ENCODE measurements at regions not wholly inside any gene's neighbourhood (a gene's known extent, or its start where the extent isn't known, plus 50 kb on each side); places are given as distances from the start of the nearest gene placed in this dataset.

GRCh38 chr11:32316858-32317642 lies 118.3 kb downstream of the WT1 start:
- H3K27ac Mint-ChIP-seq, result no peak overlapping the region
- no peaks in the 10 kb centered on the region for H3K9me3 Mint-ChIP-seq
- H3K4me3 Mint-ChIP-seq (ENCODE audit: low read depth), result no peak overlapping the region
- DNase-seq (ENCODE audit: low spot score), result no peak
- H3K27me3 Mint-ChIP-seq (ENCODE audit: low read depth), result peaks cover 7% of the 10 kb centered on the region
- intact Hi-C loops (cut with micrococcal nuclease), result no loop called here
- H3K4me1 Mint-ChIP-seq (ENCODE audit: low read depth), result peaks cover 7% of the 10 kb centered on the region
- H3K36me3 Mint-ChIP-seq (ENCODE audit: low read depth), result no peaks in the 10 kb centered on the region

GRCh38 chr11:32317643-32318042 lies 117.7 kb downstream of the WT1 start:
- intact Hi-C loops (cut with micrococcal nuclease), result no loop called here
- Mint-ChIP-seq H3K4me3 (ENCODE audit: low read depth) (no peak overlapping the region), H3K27ac (no peak overlapping the region), H3K9me3 (no peaks in the 10 kb centered on the region), H3K27me3 (ENCODE audit: low read depth) (peaks cover 10% of the 10 kb centered on the region), H3K4me1 (ENCODE audit: low read depth) (peaks cover 7% of the 10 kb centered on the region), H3K36me3 (ENCODE audit: low read depth) (no peaks in the 10 kb centered on the region)
- no peak for DNase-seq (ENCODE audit: low spot score)

GRCh38 chr11:32318071-32319055 lies 117.0 kb downstream of the WT1 start:
- Mint-ChIP-seq H3K27ac (no peak overlapping the region), H3K4me1 (ENCODE audit: low read depth) (peaks cover 7% of the 10 kb centered on the region), H3K27me3 (ENCODE audit: low read depth) (peaks cover 10% of the 10 kb centered on the region), H3K9me3 (no peaks in the 10 kb centered on the region), H3K4me3 (ENCODE audit: low read depth) (no peak overlapping the region), H3K36me3 (ENCODE audit: low read depth) (no peaks in the 10 kb centered on the region)
- intact Hi-C loops (cut with micrococcal nuclease), result no loop called here
- no peak for DNase-seq (ENCODE audit: low spot score)

GRCh38 chr11:32323814-32324130 lies 111.6 kb downstream of the WT1 start:
- Mint-ChIP-seq H3K27me3 (ENCODE audit: low read depth) (peaks cover 19% of the 10 kb centered on the region), H3K36me3 (ENCODE audit: low read depth) (no peaks in the 10 kb centered on the region), H3K27ac (no peak overlapping the region), H3K4me3 (ENCODE audit: low read depth) (no peak overlapping the region), H3K4me1 (ENCODE audit: low read depth) (no peaks in the 10 kb centered on the region), H3K9me3 (no peaks in the 10 kb centered on the region)
- DNase-seq (ENCODE audit: low spot score), result no peak
- intact Hi-C loops (cut with micrococcal nuclease), result loop anchor here (1.0 to 10.0 kb wide), 3 partner anchors 99 to 470 kb away; partner anchors contain the start of gene EIF3M

GRCh38 chr11:32325187-32325586 lies 110.2 kb downstream of the WT1 start:
- Mint-ChIP-seq H3K36me3 (ENCODE audit: low read depth) (no peaks in the 10 kb centered on the region), H3K9me3 (no peaks in the 10 kb centered on the region), H3K27ac (no peak overlapping the region), H3K4me3 (ENCODE audit: low read depth) (no peak overlapping the region), H3K27me3 (ENCODE audit: low read depth) (peaks cover 17% of the 10 kb centered on the region), H3K4me1 (ENCODE audit: low read depth) (no peaks in the 10 kb centered on the region)
- DNase-seq (ENCODE audit: low spot score), result no peak
- intact Hi-C loops (cut with micrococcal nuclease), result loop anchor here (10.0 kb wide), 1 partner anchor 260 kb away; the partner anchor contains the start of gene EIF3M

- intact Hi-C loops (cut with micrococcal nuclease), result loop anchor here (10.0 kb wide), 1 partner anchor 259 kb away; the partner anchor contains the start of gene EIF3M
- no peak for DNase-seq (ENCODE audit: low spot score)
- no peak overlapping the region for H3K4me3 Mint-ChIP-seq (ENCODE audit: low read depth)
- no peaks in the 10 kb centered on the region for H3K4me1 Mint-ChIP-seq (ENCODE audit: low read depth)
- no peaks in the 10 kb centered on the region for H3K9me3 Mint-ChIP-seq
- no peaks in the 10 kb centered on the region for H3K36me3 Mint-ChIP-seq (ENCODE audit: low read depth)
- H3K27me3 Mint-ChIP-seq (ENCODE audit: low read depth), result peaks cover 18% of the 10 kb centered on the region
- no peak overlapping the region for H3K27ac Mint-ChIP-seq
Observed at GRCh38 chr11:32325725-32326124, 109.6 kb downstream of the WT1 start.

- DNase-seq (ENCODE audit: low spot score), result no peak
- peaks cover 20% of the 10 kb centered on the region for H3K27me3 Mint-ChIP-seq (ENCODE audit: low read depth)
- no peak overlapping the region for H3K27ac Mint-ChIP-seq
- H3K36me3 Mint-ChIP-seq (ENCODE audit: low read depth), result no peaks in the 10 kb centered on the region
- no peak overlapping the region for H3K4me3 Mint-ChIP-seq (ENCODE audit: low read depth)
- intact Hi-C loops (cut with micrococcal nuclease), result loop anchor here (10.0 kb wide), 1 partner anchor 258 kb away; the partner anchor contains the start of gene EIF3M
- H3K9me3 Mint-ChIP-seq, result no peaks in the 10 kb centered on the region
- no peaks in the 10 kb centered on the region for H3K4me1 Mint-ChIP-seq (ENCODE audit: low read depth)
Observed at GRCh38 chr11:32326522-32326921, 108.8 kb downstream of the WT1 start.

GRCh38 chr11:32328392-32328791 lies 106.9 kb downstream of the WT1 start:
- H3K4me1 Mint-ChIP-seq (ENCODE audit: low read depth), result peaks cover 4% of the 10 kb centered on the region
- H3K36me3 Mint-ChIP-seq (ENCODE audit: low read depth), result no peaks in the 10 kb centered on the region
- no peaks in the 10 kb centered on the region for H3K9me3 Mint-ChIP-seq
- intact Hi-C loops (cut with micrococcal nuclease), result loop anchor here (10.0 kb wide), 1 partner anchor 256 kb away; the partner anchor contains the start of gene EIF3M
- no peak overlapping the region for H3K27ac Mint-ChIP-seq
- peaks cover 35% of the 10 kb centered on the region for H3K27me3 Mint-ChIP-seq (ENCODE audit: low read depth)
- H3K4me3 Mint-ChIP-seq (ENCODE audit: low read depth), result no peak overlapping the region
- DNase-seq (ENCODE audit: low spot score), result no peak

GRCh38 chr11:32331098-32331497 lies 104.2 kb downstream of the WT1 start:
- no peak for DNase-seq (ENCODE audit: low spot score)
- Mint-ChIP-seq H3K27me3 (ENCODE audit: low read depth) (peaks cover 49% of the 10 kb centered on the region), H3K4me3 (ENCODE audit: low read depth) (no peak overlapping the region), H3K4me1 (ENCODE audit: low read depth) (peaks cover 4% of the 10 kb centered on the region), H3K36me3 (ENCODE audit: low read depth) (no peaks in the 10 kb centered on the region), H3K9me3 (peaks cover 5% of the 10 kb centered on the region), H3K27ac (no peak overlapping the region)
- intact Hi-C loops (cut with micrococcal nuclease), result loop anchor here (5.0 to 10.0 kb wide), 2 partner anchors 106 to 506 kb away; partner anchors contain the start of gene WT1

GRCh38 chr11:32331792-32332191 lies 103.5 kb downstream of the WT1 start:
- Mint-ChIP-seq H3K27me3 (ENCODE audit: low read depth) (peaks cover 50% of the 10 kb centered on the region), H3K36me3 (ENCODE audit: low read depth) (no peaks in the 10 kb centered on the region), H3K27ac (no peak overlapping the region), H3K4me1 (ENCODE audit: low read depth) (peaks cover 4% of the 10 kb centered on the region), H3K9me3 (peaks cover 5% of the 10 kb centered on the region), H3K4me3 (ENCODE audit: low read depth) (no peak overlapping the region)
- no peak for DNase-seq (ENCODE audit: low spot score)
- intact Hi-C loops (cut with micrococcal nuclease), result loop anchor here (5.0 to 10.0 kb wide), 2 partner anchors 106 to 507 kb away; partner anchors contain the start of gene WT1

GRCh38 chr11:32332990-32333319 lies 102.4 kb downstream of the WT1 start:
- Mint-ChIP-seq H3K27me3 (ENCODE audit: low read depth) (peaks cover 44% of the 10 kb centered on the region), H3K9me3 (peaks cover 5% of the 10 kb centered on the region), H3K4me3 (ENCODE audit: low read depth) (peak overlapping the region; percentile 45), H3K27ac (no peak overlapping the region), H3K36me3 (ENCODE audit: low read depth) (no peaks in the 10 kb centered on the region), H3K4me1 (ENCODE audit: low read depth) (peaks cover 4% of the 10 kb centered on the region)
- no peak for DNase-seq (ENCODE audit: low spot score)
- intact Hi-C loops (cut with micrococcal nuclease), result loop anchor here (5.0 to 10.0 kb wide), 2 partner anchors 104 to 508 kb away; partner anchors contain the start of gene WT1

GRCh38 chr11:32333320-32333991 lies 101.9 kb downstream of the WT1 start:
- H3K4me1 Mint-ChIP-seq (ENCODE audit: low read depth), result peaks cover 4% of the 10 kb centered on the region
- peaks cover 5% of the 10 kb centered on the region for H3K9me3 Mint-ChIP-seq
- H3K36me3 Mint-ChIP-seq (ENCODE audit: low read depth), result no peaks in the 10 kb centered on the region
- H3K27ac Mint-ChIP-seq, result no peak overlapping the region
- DNase-seq (ENCODE audit: low spot score), result no peak
- intact Hi-C loops (cut with micrococcal nuclease), result loop anchor here (5.0 to 10.0 kb wide), 2 partner anchors 104 to 509 kb away; partner anchors contain the start of gene WT1
- peak overlapping the region; percentile 45 for H3K4me3 Mint-ChIP-seq (ENCODE audit: low read depth)
- H3K27me3 Mint-ChIP-seq (ENCODE audit: low read depth), result peaks cover 43% of the 10 kb centered on the region

All from activated T-helper 2 cell treated with anti-CD3 and anti-CD28 coated beads, Interferon-gamma antibody, Interleukin-2, Interleukin-4, amounts not matched to agents 10 μg/mL and 5 μg/mL and 100 μg/mL, durations not matched to agents 14 hours and 24 hours and 36 hours (primary cell).